Activated T-helper 1 cell treated with anti-CD3 and anti-CD28 coated beads, Interleukin-12 subunit alpha, Interleukin-12 subunit beta, Interleukin-2, Interleukin-4 antibody, amounts not matched to agents 30 ng/mL and 10 ng/mL and 1 ng/mL, durations not matched to agents 14 hours and 24 hours and 36 hours (primary cell): ENCODE measurements at regions not wholly inside any gene's neighbourhood (a gene's known extent, or its start where the extent isn't known, plus 50 kb on each side); places are given as distances from the start of the nearest gene placed in this dataset.

Experiments
- DNase-seq: peaks from one replicate; pipeline ENCODE4 v3.0.0; 2021; ENCODE audit warnings: low spot score
- H3K27ac Mint-ChIP-seq: one replicate; pipeline ENCODE4 v1.8.0; 2021; ENCODE audit warnings: mild to moderate bottlenecking, mixed read lengths
- H3K27me3 Mint-ChIP-seq: one replicate; pipeline ENCODE4 v1.8.0; 2022; ENCODE audit warnings: mild to moderate bottlenecking, moderate library complexity, mixed read lengths; ENCODE audit not compliant: insufficient read depth
- H3K36me3 Mint-ChIP-seq: one replicate; pipeline ENCODE4 v1.8.0; 2021; ENCODE audit warnings: low read depth, mixed read lengths
- H3K4me1 Mint-ChIP-seq: one replicate; pipeline ENCODE4 v1.8.0; 2021; ENCODE audit warnings: low read depth, mixed read lengths
- H3K4me3 Mint-ChIP-seq: one replicate; pipeline ENCODE4 v1.8.0; 2021; ENCODE audit warnings: mild to moderate bottlenecking, moderate library complexity, mixed read lengths
- H3K9me3 Mint-ChIP-seq: one replicate; pipeline ENCODE4 v1.8.0; 2021; ENCODE audit warnings: mixed read lengths
- intact Hi-C: fragments of 100-400 bp; cut with micrococcal nuclease; formaldehyde crosslinking; loops from one replicate; pipeline ENCODE4 v1.15.1; 2024

GRCh38 chr2:4135765-4136164, 432.4 kb downstream of the DCDC2C start:
- no peak overlapping the region for H3K27ac Mint-ChIP-seq
- DNase-seq: no peak
- intact Hi-C loops: no loop called here
- peaks cover 24% of the 10 kb centered on the region for H3K9me3 Mint-ChIP-seq
- H3K4me3 Mint-ChIP-seq: no peak overlapping the region
- no peaks in the 10 kb centered on the region for H3K4me1 Mint-ChIP-seq
- H3K36me3 Mint-ChIP-seq: no peaks in the 10 kb centered on the region
- no peaks in the 10 kb centered on the region for H3K27me3 Mint-ChIP-seq

GRCh38 chr2:4139316-4139715, 435.9 kb downstream of the DCDC2C start:
- H3K4me1 Mint-ChIP-seq: no peaks in the 10 kb centered on the region
- H3K9me3 Mint-ChIP-seq: peaks cover 10% of the 10 kb centered on the region
- intact Hi-C loops: no loop called here
- no peaks in the 10 kb centered on the region for H3K27me3 Mint-ChIP-seq
- H3K36me3 Mint-ChIP-seq: no peaks in the 10 kb centered on the region
- no peak overlapping the region for H3K27ac Mint-ChIP-seq
- DNase-seq: no peak
- H3K4me3 Mint-ChIP-seq: no peak overlapping the region

GRCh38 chr2:4139731-4140130, 436.4 kb downstream of the DCDC2C start:
- Mint-ChIP-seq H3K36me3 (no peaks in the 10 kb centered on the region), H3K9me3 (peaks cover 10% of the 10 kb centered on the region), H3K27ac (no peak overlapping the region), H3K4me3 (no peak overlapping the region), H3K4me1 (no peaks in the 10 kb centered on the region), H3K27me3 (no peaks in the 10 kb centered on the region)
- intact Hi-C loops: no loop called here
- DNase-seq: no peak

GRCh38 chr2:4140281-4140970, 437.1 kb downstream of the DCDC2C start:
- DNase-seq: no peak
- H3K4me1 Mint-ChIP-seq: no peaks in the 10 kb centered on the region
- intact Hi-C loops: no loop called here
- H3K27me3 Mint-ChIP-seq: no peaks in the 10 kb centered on the region
- no peak overlapping the region for H3K27ac Mint-ChIP-seq
- no peaks in the 10 kb centered on the region for H3K36me3 Mint-ChIP-seq
- H3K4me3 Mint-ChIP-seq: no peak overlapping the region
- peaks cover 10% of the 10 kb centered on the region for H3K9me3 Mint-ChIP-seq

GRCh38 chr2:4144731-4145130, 441.4 kb downstream of the DCDC2C start:
- Mint-ChIP-seq H3K4me1 (no peaks in the 10 kb centered on the region), H3K27ac (no peak overlapping the region), H3K27me3 (no peaks in the 10 kb centered on the region), H3K36me3 (no peaks in the 10 kb centered on the region), H3K4me3 (no peak overlapping the region), H3K9me3 (peaks cover 6% of the 10 kb centered on the region)
- DNase-seq: no peak
- intact Hi-C loops: no loop called here

- H3K4me3 Mint-ChIP-seq: no peak overlapping the region
- no peaks in the 10 kb centered on the region for H3K4me1 Mint-ChIP-seq
- no peaks in the 10 kb centered on the region for H3K27me3 Mint-ChIP-seq
- H3K9me3 Mint-ChIP-seq: peaks cover 17% of the 10 kb centered on the region
- DNase-seq: no peak
- intact Hi-C loops: no loop called here
- H3K36me3 Mint-ChIP-seq: no peaks in the 10 kb centered on the region
- H3K27ac Mint-ChIP-seq: no peak overlapping the region
These were observed 448.1 kb downstream of the DCDC2C start for GRCh38 chr2:4151521-4151920.

GRCh38 chr2:4152051-4152450, 448.7 kb downstream of the DCDC2C start:
- Mint-ChIP-seq H3K4me1 (no peaks in the 10 kb centered on the region), H3K27me3 (no peaks in the 10 kb centered on the region), H3K9me3 (peaks cover 22% of the 10 kb centered on the region), H3K36me3 (no peaks in the 10 kb centered on the region), H3K27ac (no peak overlapping the region), H3K4me3 (no peak overlapping the region)
- intact Hi-C loops: no loop called here
- no peak for DNase-seq

- no peak for DNase-seq
- H3K27ac Mint-ChIP-seq: no peak overlapping the region
- no peaks in the 10 kb centered on the region for H3K4me1 Mint-ChIP-seq
- no peaks in the 10 kb centered on the region for H3K36me3 Mint-ChIP-seq
- intact Hi-C loops: no loop called here
- peaks cover 16% of the 10 kb centered on the region for H3K9me3 Mint-ChIP-seq
- no peaks in the 10 kb centered on the region for H3K27me3 Mint-ChIP-seq
- H3K4me3 Mint-ChIP-seq: no peak overlapping the region
These were observed 465.5 kb downstream of the DCDC2C start for GRCh38 chr2:4168834-4169233.

- Mint-ChIP-seq H3K36me3 (no peaks in the 10 kb centered on the region), H3K27ac (no peak overlapping the region), H3K9me3 (peaks cover 20% of the 10 kb centered on the region), H3K4me3 (no peak overlapping the region), H3K27me3 (no peaks in the 10 kb centered on the region), H3K4me1 (no peaks in the 10 kb centered on the region)
- no peak for DNase-seq
- intact Hi-C loops: no loop called here
These were observed 471.4 kb downstream of the DCDC2C start for GRCh38 chr2:4174796-4175195.

- Mint-ChIP-seq H3K4me3 (no peak overlapping the region), H3K27me3 (no peaks in the 10 kb centered on the region), H3K9me3 (peaks cover 24% of the 10 kb centered on the region)
These were observed 472.0 kb downstream of the DCDC2C start for GRCh38 chr2:4175343-4175742.

GRCh38 chr2:4180631-4181030, 477.3 kb downstream of the DCDC2C start:
- Mint-ChIP-seq H3K27ac (no peak overlapping the region), H3K36me3 (no peaks in the 10 kb centered on the region), H3K27me3 (no peaks in the 10 kb centered on the region), H3K4me3 (no peak overlapping the region), H3K4me1 (no peaks in the 10 kb centered on the region), H3K9me3 (peaks cover 24% of the 10 kb centered on the region)
- intact Hi-C loops: no loop called here
- no peak for DNase-seq

More at GRCh38 chr2:4175343-4175742, 472.0 kb downstream of the DCDC2C start:
- Mint-ChIP-seq H3K27ac (no peak overlapping the region), H3K4me1 (no peaks in the 10 kb centered on the region), H3K36me3 (no peaks in the 10 kb centered on the region)
- no peak for DNase-seq
- intact Hi-C loops: no loop called here

- no peaks in the 10 kb centered on the region for H3K36me3 Mint-ChIP-seq
- H3K27me3 Mint-ChIP-seq: no peaks in the 10 kb centered on the region
- intact Hi-C loops: no loop called here
- no peak overlapping the region for H3K27ac Mint-ChIP-seq
- H3K4me1 Mint-ChIP-seq: no peaks in the 10 kb centered on the region
- H3K4me3 Mint-ChIP-seq: no peak overlapping the region
- peaks cover 20% of the 10 kb centered on the region for H3K9me3 Mint-ChIP-seq
- no peak for DNase-seq
These were observed 477.7 kb downstream of the DCDC2C start for GRCh38 chr2:4181062-4181461.

GRCh38 chr2:4188561-4188960, 485.2 kb downstream of the DCDC2C start:
- no peaks in the 10 kb centered on the region for H3K27me3 Mint-ChIP-seq
- intact Hi-C loops: no loop called here
- DNase-seq: no peak
- H3K27ac Mint-ChIP-seq: no peak overlapping the region
- H3K9me3 Mint-ChIP-seq: peaks cover 16% of the 10 kb centered on the region
- no peaks in the 10 kb centered on the region for H3K4me1 Mint-ChIP-seq
- H3K36me3 Mint-ChIP-seq: no peaks in the 10 kb centered on the region
- no peak overlapping the region for H3K4me3 Mint-ChIP-seq

GRCh38 chr2:4190548-4190947, 487.2 kb downstream of the DCDC2C start:
- no peak overlapping the region for H3K27ac Mint-ChIP-seq
- DNase-seq: no peak

More at GRCh38 chr2:4190548-4190947, 487.2 kb downstream of the DCDC2C start:
- intact Hi-C loops: no loop called here
- H3K27me3 Mint-ChIP-seq: no peaks in the 10 kb centered on the region
- H3K4me1 Mint-ChIP-seq: no peaks in the 10 kb centered on the region
- H3K36me3 Mint-ChIP-seq: no peaks in the 10 kb centered on the region
- H3K4me3 Mint-ChIP-seq: no peak overlapping the region
- H3K9me3 Mint-ChIP-seq: peaks cover 11% of the 10 kb centered on the region
